HG02678 (cell line): ENCODE measurements at regions not wholly inside any gene's neighbourhood (a gene's known extent, or its start where the extent isn't known, plus 50 kb on each side); places are given as distances from the start of the nearest gene placed in this dataset.
"Not testable (repeated sequence)": the region's sequence is repeated elsewhere in the genome, so short reads cannot be mapped to it uniquely, and the experiment has no call there.

Experiments
- ATAC-seq: cut with Tn5 transposase; IDR thresholded peaks from one replicate; pipeline ENCODE4 v1.9.1; 2021; ENCODE audit warnings: mild to moderate bottlenecking, moderate library complexity; ENCODE audit not compliant: unreplicated experiment

DNA sequence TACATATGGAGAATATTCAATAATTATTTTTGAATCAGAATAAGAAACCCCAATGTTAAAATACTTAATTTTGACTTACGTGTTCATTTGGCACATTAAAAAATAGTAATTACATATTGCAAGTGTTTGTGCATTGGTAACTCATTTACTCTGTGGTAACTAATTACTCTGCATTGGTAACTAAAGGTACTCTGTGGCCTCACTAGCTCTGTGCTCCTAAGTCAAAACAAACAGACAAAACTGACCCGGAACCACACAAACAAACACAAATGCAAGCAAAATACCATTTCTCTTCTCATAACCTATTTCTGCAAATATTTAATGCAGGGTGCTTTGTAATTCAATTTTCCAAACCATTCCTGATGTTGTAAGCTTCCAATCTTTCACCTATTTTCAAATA is 1244.3 kb downstream of the REEP3 start:
- ATAC-seq, result no peak

DNA sequence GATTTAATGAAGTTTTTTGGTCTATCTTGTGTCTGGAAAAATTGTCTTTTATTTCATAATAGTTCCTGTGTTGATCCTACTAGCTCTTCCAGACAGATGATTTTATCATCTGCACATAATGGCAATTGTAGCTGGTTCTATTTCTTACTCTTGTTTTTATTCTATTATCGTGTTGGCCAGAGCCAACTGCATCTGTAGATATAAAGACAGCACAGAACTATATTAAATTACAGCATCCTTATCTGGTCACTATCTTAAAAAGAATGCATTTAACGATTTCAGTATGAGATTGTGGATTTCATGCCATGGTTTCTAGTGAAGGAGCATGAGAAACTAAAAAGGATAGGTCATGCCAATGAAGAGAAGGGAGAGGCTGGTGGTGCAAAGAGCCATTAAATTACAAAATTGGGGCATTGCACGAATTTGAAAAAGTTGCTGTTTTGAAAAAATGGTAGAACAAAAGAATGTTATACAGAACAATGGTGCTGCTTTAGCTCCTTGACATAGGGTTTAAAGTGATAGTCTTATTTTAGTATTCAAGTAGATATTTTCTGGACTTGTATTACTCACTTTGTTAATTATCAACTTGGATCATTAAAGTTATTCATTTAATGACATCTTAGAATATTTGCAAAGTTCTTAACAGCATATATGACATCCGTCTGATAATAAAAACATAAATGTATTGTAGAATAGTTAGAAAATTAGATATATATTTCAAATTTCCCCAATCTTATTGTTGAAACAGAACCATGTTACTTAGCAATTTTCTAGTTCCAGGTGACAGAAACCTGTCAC is 1250.3 kb downstream of the REEP3 start:
- ATAC-seq, result no peak

DNA sequence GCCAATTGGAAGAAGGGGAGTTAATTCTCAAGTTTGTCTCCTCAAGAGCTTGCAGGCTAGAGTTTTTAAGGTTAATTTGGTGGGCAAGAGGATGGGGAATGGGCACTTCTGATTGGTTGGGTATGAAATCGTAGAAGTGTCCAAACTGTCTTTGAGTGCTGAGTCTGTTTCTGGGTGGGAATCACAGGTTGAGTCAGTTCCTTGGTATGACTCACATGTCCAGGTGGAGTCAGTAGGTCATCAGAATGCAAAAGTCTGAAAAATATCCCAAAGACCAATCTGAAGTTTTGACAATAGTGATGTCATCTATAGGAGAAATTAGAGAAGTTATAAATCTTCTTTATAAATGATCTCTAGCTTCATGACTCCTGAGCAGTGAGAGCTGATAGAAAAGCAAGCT is 1252.2 kb downstream of the REEP3 start:
- no peak for ATAC-seq

DNA sequence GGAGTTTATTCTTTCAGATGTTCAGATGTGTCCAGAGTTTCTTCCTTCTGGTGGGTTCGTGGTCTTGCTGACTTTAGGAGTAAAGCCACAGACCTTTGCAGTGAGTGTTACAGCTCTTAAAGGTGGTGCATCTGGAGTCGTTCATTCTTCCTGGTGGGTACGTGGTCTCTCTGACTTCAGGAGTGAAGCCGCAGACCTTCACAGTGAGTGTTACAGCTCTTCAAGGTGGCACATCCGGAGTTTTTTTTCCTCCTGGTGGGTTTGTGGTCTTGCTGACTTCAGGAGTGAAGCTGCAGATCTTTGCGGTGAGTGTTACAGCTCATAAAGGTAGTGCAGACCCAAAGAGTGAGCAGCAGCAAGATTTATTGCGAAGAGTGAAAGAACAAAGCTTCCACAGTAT is 1263.2 kb downstream of the REEP3 start:
- not testable (repeated sequence) for ATAC-seq

DNA sequence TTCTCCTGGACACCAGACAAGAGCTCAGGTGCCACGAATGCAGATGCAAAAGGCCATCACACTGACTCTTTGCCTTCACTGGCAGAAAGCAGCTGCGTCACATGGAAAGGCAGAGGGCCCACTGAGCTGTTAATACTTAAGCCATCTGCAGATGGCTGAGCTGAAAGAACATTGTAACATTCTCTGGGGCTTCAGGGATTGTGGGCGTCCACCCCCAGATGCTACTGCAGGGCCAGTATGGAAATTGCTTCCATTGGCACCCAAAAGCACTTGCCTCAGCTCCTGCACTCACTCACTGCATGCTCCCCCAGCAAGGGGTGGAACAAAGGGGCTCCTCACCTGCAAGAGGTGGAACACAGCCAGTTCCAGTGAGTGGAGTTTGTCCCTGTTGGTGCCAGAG is 1264.6 kb downstream of the REEP3 start:
- ATAC-seq, result no peak

DNA sequence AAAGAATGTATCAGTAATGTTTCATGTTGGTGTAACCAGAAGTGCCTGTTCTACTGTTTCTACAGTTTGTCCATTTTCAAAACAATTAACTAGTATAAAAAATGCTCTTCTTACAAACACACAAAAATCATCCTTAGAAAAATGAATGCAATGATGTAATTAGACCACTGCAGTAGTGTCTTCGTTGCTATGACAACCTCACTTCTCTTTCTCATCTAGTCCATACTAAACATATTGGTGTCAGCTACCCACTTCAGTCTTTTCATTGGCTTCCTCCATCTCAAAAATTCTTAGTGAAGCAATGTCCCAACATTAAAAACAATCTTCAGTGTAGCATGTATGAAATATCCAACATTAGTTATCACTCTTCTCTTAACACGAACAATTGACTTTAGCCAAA is 1265.8 kb downstream of the REEP3 start:
- no peak for ATAC-seq

DNA sequence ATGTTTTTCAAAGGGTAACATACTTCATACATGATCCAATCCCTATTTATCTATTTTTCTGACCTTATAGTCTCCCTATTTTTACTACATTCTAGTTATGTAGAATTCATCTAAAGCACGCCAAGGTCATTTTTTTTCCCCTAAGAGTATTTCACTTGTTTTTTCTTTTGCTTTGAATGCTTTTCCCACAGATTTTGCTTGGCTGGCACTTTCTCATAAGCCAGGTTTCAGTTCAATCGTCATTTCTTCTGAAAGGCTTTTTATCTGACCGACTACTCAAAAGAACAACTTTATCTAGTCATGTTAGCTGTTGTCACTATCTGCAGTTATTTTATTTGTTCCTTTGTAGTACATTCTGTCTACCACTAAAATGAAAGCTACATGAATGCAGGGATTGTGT is 1274.6 kb downstream of the REEP3 start:
- no peak for ATAC-seq

DNA sequence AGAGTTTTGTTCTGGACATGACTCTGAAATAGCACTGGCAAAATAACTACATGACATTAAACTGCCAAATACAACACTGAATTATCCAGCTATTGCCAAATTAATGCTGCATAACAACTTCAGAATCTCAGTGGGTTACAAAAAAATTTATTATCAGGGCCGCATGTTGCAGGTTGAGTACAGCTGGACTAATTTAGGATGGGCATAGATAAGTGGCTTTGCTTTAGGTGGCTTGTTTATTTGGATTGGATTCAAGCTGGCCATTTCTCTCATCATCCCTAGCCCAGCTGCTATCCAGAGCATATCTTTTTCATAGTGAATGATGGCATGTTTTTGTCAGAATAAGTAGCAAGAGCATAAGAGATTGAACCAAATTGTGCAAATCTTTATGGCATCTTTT is 1277.1 kb downstream of the REEP3 start:
- ATAC-seq, result no peak

DNA sequence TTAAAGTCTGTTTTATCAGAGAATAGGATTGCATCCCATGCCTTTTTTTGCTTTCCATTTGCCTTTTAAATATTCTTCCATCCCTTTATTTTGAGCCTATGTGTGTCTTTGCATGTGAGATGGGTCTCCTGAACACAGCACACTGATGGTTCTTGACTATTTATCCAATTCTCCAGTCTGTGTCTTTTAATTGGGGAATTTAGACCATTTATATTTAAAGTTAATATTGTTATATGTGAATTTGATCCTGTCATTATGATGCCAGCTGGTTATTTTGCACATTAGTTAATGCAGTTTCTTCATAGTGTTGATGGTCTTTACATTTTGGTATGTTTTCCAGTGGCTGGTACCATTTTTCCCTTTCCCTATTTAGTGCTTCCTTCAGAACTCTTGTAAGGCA is 1287.0 kb downstream of the REEP3 start:
- ATAC-seq, result not testable (repeated sequence)

DNA sequence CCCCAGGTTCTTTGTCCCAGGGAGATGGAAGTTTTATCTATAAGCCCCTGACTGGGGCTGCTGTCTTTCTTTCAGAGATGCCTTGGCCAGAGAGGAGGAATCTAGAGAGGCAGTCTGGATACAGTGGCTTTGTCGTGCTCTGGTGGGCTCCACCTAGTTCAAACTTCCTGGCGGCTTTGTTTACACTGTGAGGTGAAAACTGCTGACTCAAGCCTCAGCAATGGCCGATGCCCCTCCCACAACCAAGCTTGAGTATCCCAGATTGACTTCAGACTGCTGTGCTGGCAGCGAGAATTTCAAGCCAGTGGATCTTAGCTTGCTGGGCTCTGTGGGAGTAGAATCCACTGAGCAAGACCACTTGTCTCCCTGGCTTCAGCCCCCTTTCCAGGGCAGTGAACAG is 1288.8 kb downstream of the REEP3 start:
- ATAC-seq, result not testable (repeated sequence)

DNA sequence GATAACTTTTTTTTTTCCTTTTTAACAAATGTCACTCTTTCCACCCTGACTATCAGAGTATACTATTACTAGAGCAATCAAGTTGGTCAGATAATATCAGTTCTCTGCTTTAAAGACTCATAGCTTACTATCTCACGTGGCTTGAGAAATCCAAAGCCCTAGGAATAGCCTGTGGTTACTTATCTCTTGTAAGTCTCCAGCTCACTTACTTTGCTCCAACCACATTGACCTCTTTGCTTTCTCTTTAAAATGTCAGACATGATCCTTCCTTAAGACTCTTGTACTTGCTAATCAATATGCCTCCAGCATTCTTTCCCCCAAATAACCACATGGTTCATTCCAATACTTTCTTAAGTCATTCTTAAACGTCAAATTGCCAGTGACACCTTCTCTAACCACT is 1292.2 kb downstream of the REEP3 start:
- no peak for ATAC-seq

DNA sequence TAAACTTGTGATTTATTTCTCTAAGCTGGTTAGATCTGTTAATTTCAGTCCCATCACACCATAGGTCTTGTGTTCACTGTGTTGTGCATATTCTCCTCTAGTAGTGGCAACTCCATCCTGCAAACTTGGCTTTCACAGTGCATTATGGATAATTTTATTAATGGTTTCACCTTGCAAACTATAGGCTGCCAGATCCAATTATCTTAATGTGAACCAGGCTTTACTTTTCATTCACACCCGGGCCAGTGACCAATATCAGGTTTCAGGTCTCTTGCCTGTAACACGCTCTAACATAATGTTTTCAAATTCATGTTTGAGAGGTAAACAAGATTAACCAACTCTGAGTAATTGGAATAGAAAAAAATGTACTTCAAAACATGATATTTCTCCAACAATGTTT is 1293.0 kb downstream of the REEP3 start:
- no peak for ATAC-seq

DNA sequence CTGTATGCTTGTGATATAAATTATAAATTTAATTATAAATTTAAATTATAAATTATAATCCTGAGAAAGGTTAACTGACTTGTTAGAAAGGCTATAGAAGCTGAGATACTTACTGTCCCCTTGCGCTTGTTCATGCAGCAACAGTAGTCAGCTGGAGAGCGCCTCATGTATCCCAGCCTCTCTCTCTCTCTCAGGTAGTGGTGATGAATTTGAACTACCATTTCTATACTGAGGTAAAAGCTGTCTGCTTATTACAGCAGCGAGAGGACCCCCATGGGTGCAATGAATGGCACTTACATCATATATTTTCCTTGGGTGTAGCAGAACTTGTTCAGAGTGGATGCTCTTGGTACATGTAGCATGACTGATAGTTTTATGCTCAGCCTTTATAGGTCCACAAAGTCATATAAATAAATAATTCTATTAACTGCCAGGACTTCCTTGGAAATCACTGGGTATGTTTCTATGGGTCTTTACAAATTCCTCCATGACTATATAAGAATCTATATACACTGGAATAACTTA is 1308.7 kb downstream of the REEP3 start:
- ATAC-seq, result no peak

DNA sequence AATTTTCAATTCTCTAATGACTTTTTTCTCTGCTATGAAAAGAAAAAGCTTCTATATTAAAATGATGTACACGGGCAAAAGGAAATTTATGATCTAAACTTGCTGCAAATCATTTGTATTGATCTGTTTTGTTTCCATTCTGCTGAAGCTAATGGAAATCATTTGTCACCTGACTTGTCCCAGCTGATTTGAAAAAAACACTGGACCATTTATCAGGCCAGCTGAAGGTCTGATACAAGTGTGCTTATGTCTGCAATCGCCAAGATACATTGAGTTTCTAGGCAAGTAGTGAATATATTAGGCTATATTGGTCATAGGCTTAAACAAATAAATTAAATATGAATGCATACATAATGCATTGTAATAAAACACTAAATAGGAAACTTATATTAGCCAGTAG is 1309.7 kb downstream of the REEP3 start:
- no peak for ATAC-seq

DNA sequence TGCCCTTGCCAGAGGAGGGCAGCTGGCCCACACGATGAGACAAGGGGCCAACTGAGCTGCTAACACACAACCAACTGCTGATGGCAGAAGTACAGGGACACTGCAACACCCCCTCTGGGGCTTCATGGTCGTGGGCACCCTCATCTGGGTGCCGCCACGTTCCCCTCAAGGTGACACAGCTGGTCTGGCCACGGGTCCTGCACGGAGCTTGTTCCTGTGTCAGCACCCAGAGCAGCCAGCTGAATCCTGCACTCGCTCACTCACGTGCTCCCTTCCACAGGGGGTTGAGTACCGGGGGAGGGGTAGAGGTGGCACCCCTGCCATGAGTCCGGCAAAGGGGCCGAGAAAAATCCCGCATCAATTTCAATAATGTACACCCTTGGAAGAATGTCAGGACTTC is 1319.1 kb downstream of the REEP3 start:
- ATAC-seq, result no peak

DNA sequence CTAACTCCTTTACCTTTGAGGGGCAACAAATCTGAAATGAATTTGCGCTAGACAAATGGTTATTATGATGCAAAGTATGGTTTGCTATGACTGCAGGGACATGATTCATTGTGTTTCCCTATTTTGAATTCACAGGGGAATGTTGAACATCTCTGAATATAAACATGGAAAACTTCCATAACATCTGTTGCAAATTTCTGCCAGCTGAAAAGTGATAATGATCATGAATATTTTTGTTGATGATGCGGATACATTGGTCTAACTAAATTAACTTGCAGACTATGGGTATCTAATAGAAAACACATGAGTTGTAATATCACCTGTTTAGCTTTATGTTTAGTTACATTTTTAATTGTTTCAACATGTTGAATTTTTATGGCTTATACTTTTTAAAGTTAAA is 1325.5 kb downstream of the REEP3 start:
- no peak for ATAC-seq

DNA sequence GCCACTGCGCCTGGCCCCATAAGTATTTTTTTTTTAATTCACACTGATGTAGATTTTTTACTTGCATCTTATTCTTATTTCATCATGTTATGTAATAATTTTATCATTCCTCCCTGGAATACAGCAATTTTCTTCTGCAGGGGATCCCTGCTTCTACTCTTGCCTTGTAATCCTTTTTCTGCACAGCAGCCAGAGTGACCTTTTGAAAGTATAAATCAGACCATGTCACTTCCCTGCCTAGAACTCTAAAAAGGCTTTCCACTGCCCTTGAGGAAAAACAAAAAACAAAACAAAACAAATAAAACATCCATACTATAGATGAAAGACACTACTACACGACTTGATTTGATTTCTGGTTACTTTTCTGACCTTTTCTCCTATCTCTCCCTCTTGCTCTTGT is 1334.7 kb downstream of the REEP3 start:
- no peak for ATAC-seq

DNA sequence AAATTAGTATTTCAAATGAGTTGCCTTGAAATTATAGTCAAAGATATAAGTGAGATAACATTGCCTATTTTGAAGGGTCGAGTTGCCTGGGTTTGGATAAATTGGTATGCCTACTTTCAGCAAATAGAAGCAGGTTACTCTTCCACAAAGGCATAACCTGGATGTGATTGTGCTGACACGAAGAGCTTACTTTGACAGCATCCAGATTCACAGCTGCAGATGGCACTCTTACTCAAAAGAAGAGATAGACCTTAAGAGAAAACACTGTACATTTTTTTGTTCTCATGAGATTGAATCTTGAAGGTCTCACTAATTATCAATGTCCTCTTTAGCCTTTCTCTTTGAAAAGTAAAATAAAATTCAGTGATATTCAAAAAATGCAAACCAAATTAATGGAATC is 1338.7 kb downstream of the REEP3 start:
- ATAC-seq, result no peak

DNA sequence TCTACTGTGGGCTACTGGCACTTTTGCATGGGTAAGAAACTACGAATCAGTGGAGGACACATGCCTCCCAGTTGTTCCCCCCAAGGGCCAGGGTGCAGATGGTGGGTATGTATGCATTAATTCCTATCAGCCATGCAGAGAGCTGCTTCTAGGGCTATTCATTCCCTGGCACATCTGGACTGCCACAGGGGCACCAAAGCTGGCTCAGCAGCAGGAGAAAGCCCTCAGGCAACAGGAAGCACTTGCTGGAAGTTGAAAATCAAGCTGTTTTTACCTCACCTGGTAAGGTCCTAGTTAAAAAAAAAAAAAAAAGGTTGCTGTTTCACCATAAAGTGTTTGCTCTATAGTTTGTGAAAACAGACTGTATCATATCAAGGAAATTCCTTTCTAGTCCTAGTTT is 1342.6 kb downstream of the REEP3 start:
- no peak for ATAC-seq

DNA sequence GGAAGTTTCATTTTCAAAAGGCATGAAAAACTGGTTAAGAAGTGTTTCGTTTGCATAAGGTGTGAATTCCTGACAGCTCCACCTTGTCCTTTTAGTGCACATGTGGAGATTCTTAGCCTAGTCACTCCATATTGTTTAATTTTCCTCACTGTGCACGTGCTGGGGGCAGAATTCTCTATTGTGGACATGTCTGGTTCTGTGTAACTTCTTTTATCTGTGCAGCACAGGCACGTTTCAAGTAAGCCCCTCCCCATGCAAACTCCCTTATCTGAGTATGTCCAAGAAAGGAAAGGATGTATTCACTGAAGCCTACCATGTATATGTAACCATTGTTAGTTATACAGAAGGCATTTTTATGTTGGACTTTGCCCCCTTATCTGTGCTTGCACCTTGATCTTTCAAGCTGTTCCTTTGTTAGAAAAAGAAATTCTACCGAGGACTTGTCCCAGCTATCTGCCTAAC is 1346.3 kb downstream of the REEP3 start:
- ATAC-seq, result no peak

DNA sequence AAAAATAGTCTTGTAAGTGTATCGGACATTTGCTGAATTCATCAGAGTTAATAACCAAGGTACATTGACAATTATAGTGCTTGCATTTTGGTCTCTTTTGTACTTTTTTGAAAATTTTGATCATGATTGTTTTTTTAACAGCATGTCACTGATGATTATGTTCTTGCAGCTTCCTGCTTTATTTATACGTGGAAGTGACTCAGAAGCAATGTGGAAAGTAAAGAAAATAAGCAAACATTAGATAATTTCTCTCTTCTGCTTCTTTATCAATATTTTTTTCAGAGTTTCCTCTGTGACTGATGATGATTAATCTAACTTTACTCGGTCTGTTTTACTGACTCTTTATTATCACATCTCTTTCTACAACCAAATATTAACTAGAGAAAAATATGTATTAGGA is 1351.9 kb downstream of the REEP3 start:
- no peak for ATAC-seq

DNA sequence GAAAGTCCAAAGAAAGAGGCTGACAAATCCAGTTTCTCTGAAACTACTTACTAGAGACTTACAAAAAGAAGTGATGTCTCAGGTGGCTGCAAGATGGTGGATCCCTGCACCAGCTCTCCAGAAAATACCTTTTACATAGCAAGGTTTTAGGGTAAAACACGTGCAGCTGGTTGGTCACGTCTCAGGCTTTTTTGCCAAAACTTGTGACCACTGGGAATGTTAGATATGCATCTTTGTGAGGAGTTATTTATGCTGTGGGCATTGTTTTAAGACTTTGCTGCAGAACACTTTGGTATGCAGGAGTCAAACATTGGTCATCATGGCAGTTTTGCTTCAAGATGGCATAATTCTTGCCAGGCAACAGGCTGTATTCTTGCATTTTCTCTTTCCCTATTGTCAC is 1352.8 kb downstream of the REEP3 start:
- no peak for ATAC-seq

DNA sequence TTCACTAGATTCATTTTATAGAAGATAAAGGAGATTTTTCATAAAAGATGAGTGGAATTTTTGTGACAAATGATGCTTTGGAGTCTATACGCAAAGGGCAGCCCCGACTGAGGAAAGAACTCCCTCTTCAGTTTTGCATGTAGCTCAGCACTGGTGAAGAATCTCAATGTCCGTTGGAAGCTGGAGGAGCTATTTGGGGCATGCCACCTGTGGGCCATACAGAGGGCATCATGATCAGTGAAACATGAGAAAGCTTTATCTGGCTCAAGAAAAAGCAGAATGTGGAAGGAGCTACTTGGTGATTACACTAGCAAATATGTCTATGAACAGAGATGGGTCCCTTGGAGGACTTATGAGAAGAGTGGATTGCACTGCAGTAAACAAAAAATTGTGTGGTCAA is 1359.3 kb downstream of the REEP3 start:
- no peak for ATAC-seq
